Esophagus squamous epithelium (tissue), 4 donors: ENCODE measurements at regions not wholly inside any gene's neighbourhood (a gene's known extent, or its start where the extent isn't known, plus 50 kb on each side); places are given as distances from the start of the nearest gene placed in this dataset.

ENCODE experiments used
- POLR2A ChIP-seq, 4 donors: fragments of 450-650 bp; IDR thresholded peaks; one replicate each; pipeline ENCODE4 v1.6.1; 2017; ENCODE audit warnings: antibody characterized with exemption in 4 of 4, mild to moderate bottlenecking in 4 of 4, moderate library complexity in 3 of 4
- TF ChIP-seq, protein P1 (sequence below), 6 experiments: fragments of 450-650 bp in 4 of 6; fragments of 200-600 bp in 2 of 6; sonication (generic) in 2 of 6; IDR thresholded peaks; one replicate each; pipeline ENCODE4 v1.5.1; 2016 to 2019; ENCODE audit warnings: antibody characterized with exemption in 6 of 6, mild to moderate bottlenecking in 4 of 6, moderate library complexity in 4 of 6

- TF ChIP-seq, protein P1, sequence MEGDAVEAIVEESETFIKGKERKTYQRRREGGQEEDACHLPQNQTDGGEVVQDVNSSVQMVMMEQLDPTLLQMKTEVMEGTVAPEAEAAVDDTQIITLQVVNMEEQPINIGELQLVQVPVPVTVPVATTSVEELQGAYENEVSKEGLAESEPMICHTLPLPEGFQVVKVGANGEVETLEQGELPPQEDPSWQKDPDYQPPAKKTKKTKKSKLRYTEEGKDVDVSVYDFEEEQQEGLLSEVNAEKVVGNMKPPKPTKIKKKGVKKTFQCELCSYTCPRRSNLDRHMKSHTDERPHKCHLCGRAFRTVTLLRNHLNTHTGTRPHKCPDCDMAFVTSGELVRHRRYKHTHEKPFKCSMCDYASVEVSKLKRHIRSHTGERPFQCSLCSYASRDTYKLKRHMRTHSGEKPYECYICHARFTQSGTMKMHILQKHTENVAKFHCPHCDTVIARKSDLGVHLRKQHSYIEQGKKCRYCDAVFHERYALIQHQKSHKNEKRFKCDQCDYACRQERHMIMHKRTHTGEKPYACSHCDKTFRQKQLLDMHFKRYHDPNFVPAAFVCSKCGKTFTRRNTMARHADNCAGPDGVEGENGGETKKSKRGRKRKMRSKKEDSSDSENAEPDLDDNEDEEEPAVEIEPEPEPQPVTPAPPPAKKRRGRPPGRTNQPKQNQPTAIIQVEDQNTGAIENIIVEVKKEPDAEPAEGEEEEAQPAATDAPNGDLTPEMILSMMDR (IDR thresholded peaks at IDR 0.05) = no peak
- no peak for TF ChIP-seq POLR2A (IDR thresholded peaks at IDR 0.05)
Measured at GRCh38 chr17:27973258-27974044, 69.0 kb upstream of the NLK start.
